ENCODE measurements at regions not wholly inside any gene's neighbourhood (a gene's known extent, or its start where the extent isn't known, plus 50 kb on each side); places are given as distances from the start of the nearest gene placed in this dataset.

DNA sequence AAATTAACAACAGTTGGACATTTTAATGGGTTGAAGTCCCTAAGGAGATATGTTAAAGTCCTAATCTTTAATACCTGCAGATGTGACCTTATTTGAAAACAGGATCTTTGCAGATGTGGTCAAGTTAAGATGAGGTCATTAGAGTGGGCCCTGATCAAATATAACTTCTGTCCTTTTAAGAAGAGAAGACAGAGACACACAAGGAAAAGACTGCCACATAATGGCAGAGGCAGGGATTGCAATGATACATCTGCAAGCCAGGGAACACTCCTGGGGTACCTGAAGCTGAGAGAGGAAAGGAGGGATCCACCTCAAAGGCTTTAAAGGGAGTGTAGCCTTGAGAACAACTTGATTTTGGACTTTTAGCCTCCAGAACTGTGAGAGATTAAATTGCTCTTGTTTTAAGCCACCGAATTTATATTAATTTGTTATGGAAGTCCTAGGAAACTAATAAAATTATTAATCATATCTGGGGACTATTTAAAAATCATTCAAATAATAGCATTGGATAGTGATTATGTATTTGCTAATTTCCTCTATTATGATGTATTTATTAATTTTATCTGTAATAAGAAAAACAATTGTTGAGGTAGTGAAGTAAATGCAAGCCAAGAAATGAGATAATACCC, 700.0 kb upstream of the PCDH15 start:
- TF ChIP-seq TARDBP (IDR thresholded peaks at IDR 0.05): no peak
- TF ChIP-seq LEF1 (IDR thresholded peaks at IDR 0.05; ENCODE audit: borderline replicate concordance): no peak
- TF ChIP-seq NFRKB (IDR thresholded peaks at IDR 0.05): no peak
